ENCODE measurements at regions not wholly inside any gene's neighbourhood (a gene's known extent, or its start where the extent isn't known, plus 50 kb on each side); places are given as distances from the start of the nearest gene placed in this dataset.
"Not testable (repeated sequence)": the region's sequence is repeated elsewhere in the genome, so short reads cannot be mapped to it uniquely, and the experiment has no call there.

DNA sequence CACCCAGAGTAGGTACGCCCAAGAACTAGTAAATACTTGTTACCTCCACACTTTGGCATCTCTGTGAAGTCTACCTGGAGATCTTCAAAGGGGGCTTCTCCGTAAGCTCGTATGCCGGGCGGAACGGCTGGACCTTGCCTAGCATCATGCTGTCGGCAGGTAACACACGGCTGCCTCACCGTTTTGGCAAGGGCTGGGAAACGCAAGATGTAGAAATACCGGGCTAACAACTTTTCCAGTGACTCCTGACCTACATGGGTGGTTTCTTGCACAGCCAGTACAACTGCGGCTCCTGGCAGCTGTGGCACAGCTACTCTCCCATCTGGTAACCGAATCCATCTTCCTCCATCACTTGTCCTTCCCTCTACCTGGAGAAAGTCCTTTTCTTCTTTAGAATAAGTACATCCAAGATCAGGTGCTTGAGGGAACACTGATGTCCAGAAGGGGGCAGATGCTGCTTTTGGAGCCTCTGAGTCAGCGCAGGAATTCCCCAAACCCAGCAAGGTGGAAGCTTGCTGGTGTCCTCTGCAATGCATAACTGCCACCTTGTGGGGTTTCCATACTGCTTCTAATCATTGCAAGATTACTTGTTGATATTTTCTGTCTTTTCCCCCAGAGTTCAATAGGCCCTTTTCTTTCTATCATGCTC is 59.7 kb upstream of the FRG2C start:
- H3K27me3 ChIP-seq (ENCODE audit: control insufficient read depth in 5 of 5, insufficient read depth in 4 of 5, low read length in 5 of 5); H3K4me1 ChIP-seq (ENCODE audit: control insufficient read depth in 5 of 5, insufficient read depth in 5 of 5, low read length in 5 of 5); H3K9ac ChIP-seq (ENCODE audit: low read length in 5 of 5); H3K4me3 ChIP-seq (ENCODE audit: low read depth in 1 of 5, low read length in 5 of 5); H3K9me3 ChIP-seq (ENCODE audit: control insufficient read depth in 5 of 5, low read length in 5 of 5); H3K36me3 ChIP-seq (ENCODE audit: control insufficient read depth in 5 of 5, insufficient read depth in 5 of 5, low read length in 5 of 5); H3K27ac ChIP-seq (ENCODE audit: low read depth, low read length): not testable (repeated sequence)

DNA sequence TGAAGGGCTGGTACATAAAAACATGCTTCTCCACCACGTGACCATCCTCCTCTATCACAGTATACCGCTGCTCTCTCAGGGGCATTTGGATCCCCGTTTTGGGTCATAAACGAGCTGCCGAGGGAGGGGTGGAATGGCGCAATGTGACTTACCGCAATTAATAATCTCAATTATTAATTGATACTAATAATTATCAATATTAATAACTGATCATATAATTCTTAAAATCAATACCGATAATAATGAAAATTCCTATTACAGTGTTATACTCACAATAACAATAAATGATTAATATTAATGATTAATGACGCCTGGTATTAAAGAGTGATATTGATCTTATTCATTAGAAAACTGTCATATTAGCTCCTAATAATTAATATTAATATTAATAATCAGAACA is 56.1 kb upstream of the FRG2C start:
- H3K4me1 ChIP-seq (ENCODE audit: control insufficient read depth in 5 of 5, insufficient read depth in 5 of 5, low read length in 5 of 5); H3K4me3 ChIP-seq (ENCODE audit: low read depth in 1 of 5, low read length in 5 of 5); H3K36me3 ChIP-seq (ENCODE audit: control insufficient read depth in 5 of 5, insufficient read depth in 5 of 5, low read length in 5 of 5); H3K27ac ChIP-seq (ENCODE audit: low read depth, low read length); H3K9me3 ChIP-seq (ENCODE audit: control insufficient read depth in 5 of 5, low read length in 5 of 5); H3K9ac ChIP-seq (ENCODE audit: low read length in 5 of 5): not testable (repeated sequence)
- H3K27me3 ChIP-seq (ENCODE audit: control insufficient read depth in 5 of 5, insufficient read depth in 4 of 5, low read length in 5 of 5): peaks cover 3 to 10% (median 6%) of the 10 kb centered on the region in 5 donors

DNA sequence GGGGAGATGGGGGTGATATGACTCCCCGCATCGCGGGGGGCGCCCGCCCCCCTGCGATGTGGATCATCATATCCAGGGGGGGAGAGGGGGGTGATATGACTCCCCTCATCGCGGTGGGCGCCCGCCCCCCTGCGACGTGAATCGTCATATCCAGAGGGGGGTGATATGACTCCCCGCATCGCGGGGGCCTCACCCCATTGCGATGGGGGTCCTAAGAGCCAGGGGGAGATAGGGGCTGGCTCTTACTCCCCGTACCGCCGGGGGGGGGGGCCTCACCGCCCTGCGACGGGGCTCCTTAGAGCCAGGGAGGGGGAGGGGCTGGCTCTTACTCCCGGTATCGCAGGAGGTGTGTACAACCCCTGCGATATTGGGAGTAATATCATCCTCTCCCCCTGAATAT is 54.5 kb upstream of the FRG2C start:
- H3K27me3 ChIP-seq (ENCODE audit: control insufficient read depth in 5 of 5, insufficient read depth in 4 of 5, low read length in 5 of 5): peaks cover 3 to 10% (median 6%) of the 10 kb centered on the region in 5 donors
- H3K9ac ChIP-seq (ENCODE audit: low read length in 5 of 5); H3K4me1 ChIP-seq (ENCODE audit: control insufficient read depth in 5 of 5, insufficient read depth in 5 of 5, low read length in 5 of 5); H3K27ac ChIP-seq (ENCODE audit: low read depth, low read length); H3K4me3 ChIP-seq (ENCODE audit: low read depth in 1 of 5, low read length in 5 of 5); H3K9me3 ChIP-seq (ENCODE audit: control insufficient read depth in 5 of 5, low read length in 5 of 5); H3K36me3 ChIP-seq (ENCODE audit: control insufficient read depth in 5 of 5, insufficient read depth in 5 of 5, low read length in 5 of 5): not testable (repeated sequence)

DNA sequence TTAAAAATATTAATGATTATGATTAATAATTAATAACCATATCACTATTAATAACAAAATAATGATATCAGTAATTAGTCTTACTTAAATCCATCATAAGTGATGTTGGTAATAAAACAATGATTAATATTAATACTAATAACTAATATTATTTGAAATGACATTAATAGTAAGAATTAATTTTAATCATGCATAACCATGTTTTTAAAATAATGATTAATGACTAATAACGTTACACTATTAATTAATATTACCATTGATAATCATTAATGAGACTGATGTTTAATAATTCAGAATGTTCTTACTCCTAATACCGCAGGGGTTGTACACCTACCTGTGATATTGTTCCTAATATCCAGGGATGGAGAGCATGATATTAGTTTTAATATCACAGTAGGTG is 53.4 kb upstream of the FRG2C start:
- Histone ChIP-seq H3K4me1 (ENCODE audit: control insufficient read depth in 5 of 5, insufficient read depth in 5 of 5, low read length in 5 of 5) (no peaks in the 10 kb centered on the region), H3K9me3 (ENCODE audit: control insufficient read depth in 5 of 5, low read length in 5 of 5) (no peaks in the 10 kb centered on the region), H3K4me3 (ENCODE audit: low read depth in 1 of 5, low read length in 5 of 5) (no peak overlapping the region), H3K9ac (ENCODE audit: low read length in 5 of 5) (no peak overlapping the region), H3K36me3 (ENCODE audit: control insufficient read depth in 5 of 5, insufficient read depth in 5 of 5, low read length in 5 of 5) (no peaks in the 10 kb centered on the region), H3K27me3 (ENCODE audit: control insufficient read depth in 5 of 5, insufficient read depth in 4 of 5, low read length in 5 of 5) (peaks cover 3 to 10% (median 6%) of the 10 kb centered on the region in 5 donors), H3K27ac (ENCODE audit: low read depth, low read length) (no peak overlapping the region)

DNA sequence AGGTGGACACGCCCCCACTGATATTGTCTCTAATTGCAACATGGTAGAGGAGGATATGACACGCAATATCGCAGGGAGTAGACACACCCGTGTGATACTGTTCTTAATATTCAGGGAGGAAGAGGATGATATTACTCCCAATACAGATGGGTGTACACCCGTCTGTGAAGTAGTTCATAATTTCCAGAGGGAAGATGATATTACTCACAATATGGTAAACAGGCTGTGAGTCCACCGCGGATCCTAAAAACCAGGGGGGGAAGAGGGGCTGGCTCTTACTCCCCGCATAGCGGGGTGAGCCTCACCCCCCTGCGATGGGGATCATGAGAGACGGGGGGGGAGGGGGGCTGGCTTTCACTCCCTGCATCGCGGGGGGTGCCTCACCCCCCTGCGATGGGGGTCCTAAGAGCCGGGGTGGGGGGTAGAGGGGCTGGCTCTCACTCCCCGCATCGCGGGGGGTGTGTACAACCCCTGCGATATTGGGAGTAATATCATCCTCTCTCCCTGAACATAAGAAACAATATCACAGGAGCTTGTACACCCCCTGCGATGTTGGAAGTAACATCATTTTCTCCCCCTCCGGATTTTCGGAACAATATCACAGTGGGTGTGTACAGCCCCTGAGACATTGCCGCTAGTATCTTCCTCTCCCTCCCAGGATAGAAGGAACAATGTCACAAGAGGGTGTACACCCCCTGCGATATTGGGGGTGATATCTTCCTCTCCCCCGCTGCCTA is 52.2 kb upstream of the FRG2C start:
- H3K36me3 ChIP-seq (ENCODE audit: control insufficient read depth in 5 of 5, insufficient read depth in 5 of 5, low read length in 5 of 5); H3K9ac ChIP-seq (ENCODE audit: low read length in 5 of 5); H3K4me1 ChIP-seq (ENCODE audit: control insufficient read depth in 5 of 5, insufficient read depth in 5 of 5, low read length in 5 of 5); H3K4me3 ChIP-seq (ENCODE audit: low read depth in 1 of 5, low read length in 5 of 5); H3K27ac ChIP-seq (ENCODE audit: low read depth, low read length); H3K9me3 ChIP-seq (ENCODE audit: control insufficient read depth in 5 of 5, low read length in 5 of 5): not testable (repeated sequence)
- peaks cover 3 to 10% (median 6%) of the 10 kb centered on the region in 5 donors for H3K27me3 ChIP-seq (ENCODE audit: control insufficient read depth in 5 of 5, insufficient read depth in 4 of 5, low read length in 5 of 5)
